HFF-Myc (cell line): ENCODE measurements at regions not wholly inside any gene's neighbourhood (a gene's known extent, or its start where the extent isn't known, plus 50 kb on each side); places are given as distances from the start of the nearest gene placed in this dataset.

Experiments
- DNase-seq: peaks from one replicate; pipeline ENCODE4 v3.0.0-alpha.2; 2011; ENCODE audit warnings: low read depth; ENCODE audit errors: extremely low read depth
- H3K4me3 ChIP-seq: replicated peaks from 2 replicates; pipeline ENCODE4 v1.5.1; 2011; ENCODE audit warnings: low read depth, mild to moderate bottlenecking, control low read depth, low read length
- TF ChIP-seq, protein P1 (sequence below): IDR thresholded peaks from 2 replicates; pipeline ENCODE4 v1.5.1; 2012; ENCODE audit warnings: mild to moderate bottlenecking, low read depth, low read length, control low read depth; ENCODE audit errors: missing control alignments

DNA sequence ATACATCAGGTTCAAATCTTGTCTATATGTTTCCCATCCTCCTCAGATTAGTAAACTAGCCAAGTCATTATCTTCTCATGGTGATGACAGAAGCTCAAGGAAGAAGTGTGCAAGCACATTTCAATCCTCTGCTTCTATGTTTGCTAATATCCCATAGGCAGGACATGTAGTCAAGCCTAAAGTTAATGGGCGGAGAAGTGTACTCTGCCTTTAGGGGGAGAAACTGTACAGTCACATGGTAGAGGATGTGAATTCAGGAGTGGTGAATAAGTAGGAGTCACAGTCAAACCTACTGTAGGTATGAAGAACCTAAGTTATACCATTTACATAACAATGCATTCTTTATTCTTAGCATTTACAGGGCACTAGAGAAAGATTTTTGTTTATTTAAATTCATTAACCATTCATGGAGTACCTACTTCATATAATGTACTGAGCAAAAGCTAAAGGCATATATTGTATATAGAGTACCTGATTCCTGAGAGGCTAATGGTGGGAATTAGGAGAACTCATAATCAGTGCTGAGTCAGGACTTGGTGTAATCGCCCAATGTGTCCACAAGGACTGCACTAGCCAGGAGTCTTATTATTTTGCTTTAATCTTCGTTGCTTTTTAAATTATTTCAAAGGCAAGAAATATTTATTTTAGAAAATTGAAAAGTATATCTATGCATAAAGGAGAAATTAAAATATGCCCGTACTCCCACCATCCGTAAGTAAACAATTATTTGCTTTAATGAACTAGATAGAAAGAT, 394.3 kb upstream of the ETAA1 start:
- H3K4me3 ChIP-seq: no peak overlapping the region
- DNase-seq: no peak
- TF ChIP-seq, protein P1, sequence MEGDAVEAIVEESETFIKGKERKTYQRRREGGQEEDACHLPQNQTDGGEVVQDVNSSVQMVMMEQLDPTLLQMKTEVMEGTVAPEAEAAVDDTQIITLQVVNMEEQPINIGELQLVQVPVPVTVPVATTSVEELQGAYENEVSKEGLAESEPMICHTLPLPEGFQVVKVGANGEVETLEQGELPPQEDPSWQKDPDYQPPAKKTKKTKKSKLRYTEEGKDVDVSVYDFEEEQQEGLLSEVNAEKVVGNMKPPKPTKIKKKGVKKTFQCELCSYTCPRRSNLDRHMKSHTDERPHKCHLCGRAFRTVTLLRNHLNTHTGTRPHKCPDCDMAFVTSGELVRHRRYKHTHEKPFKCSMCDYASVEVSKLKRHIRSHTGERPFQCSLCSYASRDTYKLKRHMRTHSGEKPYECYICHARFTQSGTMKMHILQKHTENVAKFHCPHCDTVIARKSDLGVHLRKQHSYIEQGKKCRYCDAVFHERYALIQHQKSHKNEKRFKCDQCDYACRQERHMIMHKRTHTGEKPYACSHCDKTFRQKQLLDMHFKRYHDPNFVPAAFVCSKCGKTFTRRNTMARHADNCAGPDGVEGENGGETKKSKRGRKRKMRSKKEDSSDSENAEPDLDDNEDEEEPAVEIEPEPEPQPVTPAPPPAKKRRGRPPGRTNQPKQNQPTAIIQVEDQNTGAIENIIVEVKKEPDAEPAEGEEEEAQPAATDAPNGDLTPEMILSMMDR: peak; percentile 9

DNA sequence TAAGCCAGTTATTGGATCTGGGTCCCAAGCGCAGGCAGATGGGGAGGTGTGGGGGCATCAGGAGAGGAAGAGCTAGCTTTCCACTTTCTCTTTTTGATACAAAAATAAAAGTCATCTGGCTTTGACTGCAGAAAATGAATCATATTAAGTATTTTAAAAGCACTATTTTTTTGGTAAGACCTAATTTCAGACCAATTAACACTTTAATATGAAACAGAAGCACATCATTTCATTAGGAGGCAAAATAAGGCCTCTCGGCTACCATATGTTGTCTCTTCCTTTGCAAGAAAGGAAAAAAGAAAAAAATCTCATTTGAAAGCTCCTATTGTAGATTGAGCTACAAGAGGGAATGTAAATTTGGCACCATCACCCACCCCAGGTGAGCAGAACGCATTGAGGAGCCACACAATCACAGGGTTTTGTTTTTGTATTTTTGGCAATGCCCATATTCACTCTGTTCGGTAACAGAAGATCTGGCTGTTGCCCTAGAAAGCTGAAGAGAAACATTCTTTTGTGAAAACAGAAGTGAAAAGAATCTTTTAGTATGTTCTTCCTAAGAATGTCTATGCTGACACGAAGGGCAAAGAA, 390.7 kb upstream of the ETAA1 start:
- TF ChIP-seq, protein P1: no peak
- DNase-seq: no peak
- no peak overlapping the region for H3K4me3 ChIP-seq

DNA sequence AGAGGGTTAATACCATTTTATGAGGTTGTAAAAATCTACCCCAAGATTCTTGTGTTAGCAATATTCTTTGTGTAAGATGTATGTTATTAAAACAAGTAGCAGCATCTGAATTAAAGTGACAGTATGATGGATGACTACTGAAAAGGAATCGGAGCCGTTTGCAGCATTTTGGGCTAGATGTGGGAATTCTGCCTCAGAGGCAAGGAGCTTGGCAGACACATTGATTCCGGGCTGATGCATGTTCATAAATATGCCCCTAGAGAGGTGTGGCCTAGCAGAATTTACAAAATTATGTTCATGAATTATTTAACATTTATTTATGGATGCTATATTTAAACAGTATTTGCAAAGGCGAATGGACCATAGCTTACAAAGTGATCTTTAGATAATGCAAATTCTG, 389.0 kb upstream of the ETAA1 start:
- no peak overlapping the region for H3K4me3 ChIP-seq
- DNase-seq: no peak
- TF ChIP-seq, protein P1: no peak

DNA sequence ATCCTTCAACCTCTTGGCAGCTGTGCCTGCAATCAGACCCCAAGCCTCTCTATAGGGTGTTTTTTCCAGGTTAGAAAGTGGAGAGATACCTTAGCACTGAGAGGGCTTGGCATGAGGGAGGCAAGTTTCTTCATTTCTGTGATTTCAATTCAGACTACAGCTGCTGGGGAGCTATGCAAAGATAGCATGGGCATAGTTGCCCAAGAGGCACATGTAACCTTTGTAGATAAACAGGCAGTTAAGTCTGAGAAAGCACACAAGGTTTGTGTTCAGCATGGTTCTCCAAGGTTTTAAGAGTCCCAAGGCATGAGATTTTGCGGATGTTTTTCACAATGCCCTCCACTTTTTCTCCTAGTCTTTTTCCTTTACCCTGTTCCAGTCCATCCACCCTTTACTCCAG, 385.0 kb upstream of the ETAA1 start:
- TF ChIP-seq, protein P1: no peak
- no peak for DNase-seq
- H3K4me3 ChIP-seq: no peak overlapping the region

DNA sequence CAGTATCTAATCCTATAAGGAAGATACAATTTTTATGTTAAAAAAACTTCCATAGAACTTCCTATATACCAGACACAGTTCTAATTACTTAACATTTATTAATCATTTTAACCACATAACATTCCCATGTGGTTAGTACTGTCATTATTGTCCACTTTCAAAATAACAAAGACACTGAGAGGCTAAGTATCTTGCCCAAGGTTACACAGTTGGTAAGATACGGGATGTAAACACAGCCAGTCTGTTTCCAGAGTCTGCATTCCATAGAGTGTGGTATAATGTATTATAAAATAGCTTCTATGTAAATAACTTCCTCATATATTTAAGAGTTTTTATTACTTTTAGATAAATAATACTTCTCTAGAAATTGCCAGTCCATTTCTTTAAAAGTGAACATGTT, 383.3 kb upstream of the ETAA1 start:
- TF ChIP-seq, protein P1: no peak
- H3K4me3 ChIP-seq: no peak overlapping the region
- no peak for DNase-seq

DNA sequence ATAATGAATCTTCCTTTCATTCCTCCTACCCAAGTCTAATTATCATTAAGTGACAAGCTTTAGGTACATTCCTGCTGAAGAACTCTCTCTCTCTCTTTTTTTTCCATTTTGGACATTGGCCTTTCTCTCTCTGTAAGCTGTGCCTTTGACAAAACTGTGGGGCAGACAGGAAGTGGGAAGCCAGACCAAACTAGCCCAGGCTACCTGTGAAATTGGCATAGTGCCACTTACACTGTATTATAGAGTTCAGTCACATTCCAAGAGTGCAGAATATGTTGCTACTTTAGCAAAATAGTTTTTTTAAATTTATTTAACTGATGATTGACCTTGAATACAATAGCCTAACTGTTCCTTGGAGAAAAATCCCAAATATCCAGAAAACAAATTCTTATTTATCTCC, 381.5 kb upstream of the ETAA1 start:
- DNase-seq: no peak
- TF ChIP-seq, protein P1: no peak
- H3K4me3 ChIP-seq: no peak overlapping the region
